A673 (cell line): ENCODE measurements at regions not wholly inside any gene's neighbourhood (a gene's known extent, or its start where the extent isn't known, plus 50 kb on each side); places are given as distances from the start of the nearest gene placed in this dataset.

Experiments used
- BruUV-seq: library from RNA; stranded (reverse); fragments of 400-500 nt; replicated peaks from 2 replicates; lab custom pipeline; 2021; lab: Mats Ljungman, UMichigan
- CTCF ChIA-PET: fragments of 300-600 bp; sonication (Branson Sonifier 250); formaldehyde crosslinking; loops from one replicate; lab custom pipeline; 2022; ENCODE audit warnings: antibody characterized with exemption; lab: Charles Lee
- POLR2A ChIA-PET: fragments of 300-600 bp; sonication (Branson Sonifier 250); formaldehyde crosslinking; loops from one replicate; lab custom pipeline; 2022; ENCODE audit warnings: antibody characterized with exemption; ENCODE audit not compliant: low non-redundant PET; lab: Charles Lee
- DNase-seq: peaks from one replicate; pipeline ENCODE4 v3.0.0-alpha.2; 2015; ENCODE audit warnings: low spot score
- H3K27ac ChIP-seq: fragments of 200-600 bp; sonication (generic); 2 replicates; pipeline ENCODE4 v1.5.1; 2016; ENCODE audit warnings: mixed run types, low read depth, mild to moderate bottlenecking, mixed read lengths, antibody characterized with exemption, low read length; ENCODE audit not compliant: poor library complexity, severe bottlenecking
- H3K27me3 ChIP-seq: fragments of 200-600 bp; sonication (generic); replicated peaks from 2 replicates; pipeline ENCODE4 v1.6.1; 2017; ENCODE audit warnings: mixed run types, low read depth, mild to moderate bottlenecking, mixed read lengths, antibody characterized with exemption, low read length; ENCODE audit not compliant: insufficient read depth, poor library complexity
- H3K36me3 ChIP-seq: fragments of 200-600 bp; sonication (generic); 2 replicates; pipeline ENCODE4 v1.6.1; 2016; ENCODE audit warnings: mixed run types, mild to moderate bottlenecking, mixed read lengths, antibody characterized with exemption, low read length; ENCODE audit not compliant: insufficient read depth, poor library complexity, severe bottlenecking
- H3K4me1 ChIP-seq: fragments of 200-600 bp; sonication (generic); 2 replicates; pipeline ENCODE4 v1.6.1; 2017; ENCODE audit warnings: mixed run types, mild to moderate bottlenecking, mixed read lengths, antibody characterized with exemption, low read length; ENCODE audit not compliant: insufficient read depth, poor library complexity, severe bottlenecking
- H3K4me3 ChIP-seq: fragments of 200-600 bp; sonication (generic); 2 replicates; pipeline ENCODE4 v1.5.1; 2016; ENCODE audit warnings: low read depth, mixed run types, mild to moderate bottlenecking, mixed read lengths, low read length; ENCODE audit not compliant: poor library complexity, severe bottlenecking
- H3K9me3 ChIP-seq: fragments of 200-600 bp; sonication (generic); 2 replicates; pipeline ENCODE4 v1.6.1; 2016; ENCODE audit warnings: mixed run types, low read depth, mild to moderate bottlenecking, mixed read lengths, antibody characterized with exemption, low read length; ENCODE audit not compliant: poor library complexity, severe bottlenecking
- EZH2 ChIP-seq: fragments of 200-600 bp; sonication (generic); IDR thresholded peaks from 2 replicates; pipeline ENCODE4 v1.6.1; 2017; ENCODE audit warnings: borderline replicate concordance, low read depth, mild to moderate bottlenecking, mixed read lengths, antibody characterized with exemption, low read length; ENCODE audit not compliant: poor library complexity, severe bottlenecking
- intact Hi-C: fragments of 100-400 bp; cut with micrococcal nuclease; formaldehyde crosslinking; loops from one replicate; pipeline ENCODE4 v1.10.0; 2022; ENCODE audit not compliant: unreplicated experiment
- TF ChIP-seq, protein P1 (sequence below): fragments of 300-800, 200-600 bp; sonication (generic); conservative IDR thresholded peaks from 2 replicates; pipeline ENCODE4 v1.5.1; 2017; ENCODE audit warnings: low read depth, mild to moderate bottlenecking, antibody characterized with exemption, low read length, moderate library complexity, mixed read lengths

GRCh38 chr2:207258263-207258991 lies 92.7 kb upstream of the KLF7 start:
- ChIA-PET POLR2A (no interaction called here), CTCF (no interaction called here)
- Histone ChIP-seq H3K36me3 (no peaks in the 10 kb centered on the region), H3K4me1 (peaks cover 49% of the 10 kb centered on the region), H3K4me3 (no peak overlapping the region), H3K27me3 (no peaks in the 10 kb centered on the region), H3K9me3 (no peaks in the 10 kb centered on the region), H3K27ac (no peak overlapping the region)
- intact Hi-C loops = no loop called here
- no TSS peak for BruUV-seq
- peak; percentile 42 for DNase-seq
- no peak for TF ChIP-seq EZH2
- TF ChIP-seq, protein P1, sequence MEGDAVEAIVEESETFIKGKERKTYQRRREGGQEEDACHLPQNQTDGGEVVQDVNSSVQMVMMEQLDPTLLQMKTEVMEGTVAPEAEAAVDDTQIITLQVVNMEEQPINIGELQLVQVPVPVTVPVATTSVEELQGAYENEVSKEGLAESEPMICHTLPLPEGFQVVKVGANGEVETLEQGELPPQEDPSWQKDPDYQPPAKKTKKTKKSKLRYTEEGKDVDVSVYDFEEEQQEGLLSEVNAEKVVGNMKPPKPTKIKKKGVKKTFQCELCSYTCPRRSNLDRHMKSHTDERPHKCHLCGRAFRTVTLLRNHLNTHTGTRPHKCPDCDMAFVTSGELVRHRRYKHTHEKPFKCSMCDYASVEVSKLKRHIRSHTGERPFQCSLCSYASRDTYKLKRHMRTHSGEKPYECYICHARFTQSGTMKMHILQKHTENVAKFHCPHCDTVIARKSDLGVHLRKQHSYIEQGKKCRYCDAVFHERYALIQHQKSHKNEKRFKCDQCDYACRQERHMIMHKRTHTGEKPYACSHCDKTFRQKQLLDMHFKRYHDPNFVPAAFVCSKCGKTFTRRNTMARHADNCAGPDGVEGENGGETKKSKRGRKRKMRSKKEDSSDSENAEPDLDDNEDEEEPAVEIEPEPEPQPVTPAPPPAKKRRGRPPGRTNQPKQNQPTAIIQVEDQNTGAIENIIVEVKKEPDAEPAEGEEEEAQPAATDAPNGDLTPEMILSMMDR = no peak

GRCh38 chr2:207260021-207260420 lies 94.3 kb upstream of the KLF7 start:
- Histone ChIP-seq H3K9me3 (no peaks in the 10 kb centered on the region), H3K36me3 (no peaks in the 10 kb centered on the region), H3K27me3 (no peaks in the 10 kb centered on the region), H3K4me1 (peaks cover 40% of the 10 kb centered on the region), H3K4me3 (no peak overlapping the region), H3K27ac (no peak overlapping the region)
- TF ChIP-seq EZH2 = no peak
- TF ChIP-seq, protein P1 = no peak
- POLR2A ChIA-PET = no interaction called here
- intact Hi-C loops = no loop called here
- CTCF ChIA-PET = no interaction called here
- no peak for DNase-seq
- BruUV-seq = no TSS peak

DNA sequence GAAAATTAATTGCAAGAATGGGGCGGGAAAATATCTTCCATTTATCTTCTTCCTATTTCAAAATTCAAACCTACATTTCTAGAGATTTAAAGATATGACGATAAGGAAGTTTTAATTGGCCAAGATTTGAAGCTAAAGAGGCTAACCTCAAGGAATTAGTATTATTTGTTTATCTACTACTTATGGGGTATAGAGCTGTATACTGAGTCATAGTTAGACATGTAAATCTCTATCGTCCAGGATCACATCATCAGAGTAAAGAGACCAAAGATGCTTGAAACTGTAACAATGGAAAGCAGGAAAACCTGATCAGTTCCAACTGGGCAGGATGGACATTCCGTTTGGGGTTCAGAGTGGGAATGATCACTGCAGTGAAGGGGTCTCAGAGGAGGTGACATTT lies 95.2 kb upstream of the KLF7 start:
- intact Hi-C loops = no loop called here
- Histone ChIP-seq H3K4me3 (no peak overlapping the region), H3K27ac (no peak overlapping the region), H3K36me3 (no peaks in the 10 kb centered on the region), H3K4me1 (peaks cover 33% of the 10 kb centered on the region), H3K27me3 (no peaks in the 10 kb centered on the region), H3K9me3 (no peaks in the 10 kb centered on the region)
- DNase-seq = no peak
- ChIA-PET CTCF (no interaction called here), POLR2A (no interaction called here)
- BruUV-seq = no TSS peak
- no peak for TF ChIP-seq EZH2
